T-helper 1 cell (primary cell): ENCODE measurements at regions not wholly inside any gene's neighbourhood (a gene's known extent, or its start where the extent isn't known, plus 50 kb on each side); places are given as distances from the start of the nearest gene placed in this dataset.
A peak's percentile ranks its signal among the peaks of the same experiment; 100 is the strongest.

Experiments
- DNase-seq, 5 donors: peaks; one replicate each; pipeline ENCODE4 v3.0.0-alpha.2; 2012 to 2020

GRCh38 chr2:220882507-220882906 is 689.6 kb downstream of the EPHA4 start:
- DNase-seq, result no peak

GRCh38 chr2:220885593-220885992 is 686.5 kb downstream of the EPHA4 start:
- no peak for DNase-seq

- no peak for DNase-seq
These were observed 684.7 kb downstream of the EPHA4 start for GRCh38 chr2:220887271-220887870.

- DNase-seq, result no peak
These were observed 684.2 kb downstream of the EPHA4 start for GRCh38 chr2:220887876-220888275.

GRCh38 chr2:220890931-220891330 is 681.2 kb downstream of the EPHA4 start:
- DNase-seq, result no peak

- no peak for DNase-seq
These were observed 680.7 kb downstream of the EPHA4 start for GRCh38 chr2:220891405-220891804.

- no peak for DNase-seq
These were observed 680.0 kb downstream of the EPHA4 start for GRCh38 chr2:220892018-220892634.

GRCh38 chr2:220893411-220893810 is 678.7 kb downstream of the EPHA4 start:
- DNase-seq, result no peak

- no peak for DNase-seq
These were observed 678.0 kb downstream of the EPHA4 start for GRCh38 chr2:220894069-220894468.

GRCh38 chr2:220899492-220899891 is 672.6 kb downstream of the EPHA4 start:
- DNase-seq, result no peak

GRCh38 chr2:220904015-220904414 is 668.1 kb downstream of the EPHA4 start:
- DNase-seq, result no peak

- DNase-seq, result no peak
These were observed 658.7 kb downstream of the EPHA4 start for GRCh38 chr2:220913384-220913783.

- no peak for DNase-seq
These were observed 656.9 kb downstream of the EPHA4 start for GRCh38 chr2:220915092-220915623.

GRCh38 chr2:220916931-220917330 is 655.2 kb downstream of the EPHA4 start:
- no peak for DNase-seq

- no peak for DNase-seq
These were observed 641.6 kb downstream of the EPHA4 start for GRCh38 chr2:220930271-220931076.

- DNase-seq, result no peak
These were observed 640.6 kb downstream of the EPHA4 start for GRCh38 chr2:220931491-220931890.

GRCh38 chr2:220932041-220932440 is 640.1 kb downstream of the EPHA4 start:
- no peak for DNase-seq

- DNase-seq, result peak in 1 of 5 donors; percentile 75
These were observed 636.2 kb downstream of the EPHA4 start for GRCh38 chr2:220935789-220936321.

- DNase-seq, result no peak
These were observed 635.4 kb downstream of the EPHA4 start for GRCh38 chr2:220936641-220937197.

- DNase-seq, result no peak
These were observed 634.9 kb downstream of the EPHA4 start for GRCh38 chr2:220937245-220937644.

GRCh38 chr2:220940646-220941045 is 631.5 kb downstream of the EPHA4 start:
- no peak for DNase-seq

- DNase-seq, result no peak
These were observed 630.4 kb downstream of the EPHA4 start for GRCh38 chr2:220941683-220942082.

- no peak for DNase-seq
These were observed 625.6 kb downstream of the EPHA4 start for GRCh38 chr2:220946552-220946951.
